HG02884 (cell line): ENCODE measurements at regions not wholly inside any gene's neighbourhood (a gene's known extent, or its start where the extent isn't known, plus 50 kb on each side); places are given as distances from the start of the nearest gene placed in this dataset.

Experiments used
- ATAC-seq: cut with Tn5 transposase; IDR thresholded peaks from one replicate; pipeline ENCODE4 v1.9.1; 2021; ENCODE audit warnings: mild to moderate bottlenecking, moderate library complexity; ENCODE audit not compliant: unreplicated experiment

DNA sequence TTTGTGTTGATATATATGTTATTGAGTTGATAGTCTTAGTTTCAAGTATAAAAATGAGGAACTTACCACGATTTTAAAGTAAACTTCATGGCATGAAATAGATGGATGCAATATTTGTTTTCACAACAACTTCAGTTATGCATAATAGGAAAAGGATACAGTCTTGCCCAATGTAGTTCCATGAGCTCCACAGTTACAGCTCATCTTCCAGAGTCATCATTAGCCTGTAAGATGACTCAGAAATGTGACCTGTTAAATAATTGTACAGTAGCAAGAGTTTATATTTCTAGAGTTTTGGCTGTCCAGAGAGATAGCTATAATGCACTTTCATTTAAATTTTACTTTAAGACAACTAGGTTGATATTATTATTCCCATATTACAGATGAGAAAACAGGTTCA lies 80.9 kb upstream of the ARHGAP28 start:
- no peak for ATAC-seq

DNA sequence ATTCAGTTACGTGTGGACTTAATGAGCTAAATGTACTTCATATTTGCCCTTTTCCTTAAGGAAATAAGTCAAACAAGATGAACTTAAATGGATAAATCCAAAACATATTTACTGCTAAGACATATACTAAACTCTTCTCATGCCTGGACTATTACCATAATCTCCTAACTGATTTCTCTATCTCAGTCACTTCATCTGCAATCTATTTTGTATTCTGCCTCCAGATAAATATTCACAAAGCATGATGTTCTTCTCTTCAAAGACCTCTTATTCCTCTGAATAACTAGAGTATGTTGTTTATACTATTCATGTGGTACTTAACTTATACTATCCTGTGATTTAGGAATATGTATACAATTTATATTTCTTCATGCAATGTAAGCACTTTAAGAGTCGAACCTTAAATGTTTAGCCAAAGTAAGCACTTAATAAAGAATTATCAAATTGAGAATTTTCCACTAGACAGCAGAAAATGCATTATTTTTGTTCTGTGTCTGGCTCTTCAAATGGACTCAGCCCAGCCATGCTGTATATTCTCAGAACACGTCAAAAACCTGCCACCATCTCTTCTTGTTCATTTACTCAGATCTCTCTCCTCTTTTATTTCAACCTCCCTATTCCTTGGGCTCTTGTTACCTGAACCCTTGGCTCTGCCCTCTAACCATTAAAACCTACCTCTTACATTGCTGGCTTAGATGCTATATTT lies 79.9 kb upstream of the ARHGAP28 start:
- ATAC-seq: no peak

DNA sequence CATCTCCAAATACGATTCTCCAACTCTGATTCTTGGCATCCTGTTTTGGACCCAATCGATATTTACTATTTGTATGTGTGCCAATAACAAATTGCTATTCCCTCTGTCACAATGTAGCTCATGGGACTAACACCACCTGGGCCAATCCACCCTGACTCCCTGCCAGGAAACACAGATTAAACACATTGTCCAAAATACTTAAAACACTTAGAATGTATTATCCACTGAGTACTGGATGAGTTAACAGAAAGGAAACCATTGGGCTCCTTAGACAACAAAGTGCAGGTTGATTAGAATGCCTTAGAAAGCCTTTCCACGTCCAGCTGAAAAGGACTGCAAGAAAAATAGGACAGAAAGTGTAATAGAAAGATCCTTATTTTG lies 79.4 kb upstream of the ARHGAP28 start:
- ATAC-seq: no peak

DNA sequence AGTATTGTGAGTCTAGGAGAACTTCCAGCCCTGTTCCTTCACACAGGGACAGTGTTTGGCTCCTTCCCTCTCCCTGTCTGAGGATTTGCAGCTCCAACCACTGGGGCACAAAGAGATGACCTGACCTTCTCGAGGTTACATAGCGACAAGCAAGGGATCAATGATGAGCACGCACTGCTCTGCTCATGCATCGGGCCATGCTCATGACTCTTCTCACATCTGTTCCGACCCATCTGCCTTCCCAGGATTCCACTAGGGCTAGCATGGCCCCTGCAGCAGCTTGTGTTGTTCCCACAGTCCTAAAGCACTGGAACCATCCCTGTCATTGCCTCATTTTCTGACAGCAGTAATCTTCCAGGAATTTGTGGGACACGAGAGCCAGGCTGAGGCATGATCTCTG lies 78.8 kb upstream of the ARHGAP28 start:
- ATAC-seq: no peak

DNA sequence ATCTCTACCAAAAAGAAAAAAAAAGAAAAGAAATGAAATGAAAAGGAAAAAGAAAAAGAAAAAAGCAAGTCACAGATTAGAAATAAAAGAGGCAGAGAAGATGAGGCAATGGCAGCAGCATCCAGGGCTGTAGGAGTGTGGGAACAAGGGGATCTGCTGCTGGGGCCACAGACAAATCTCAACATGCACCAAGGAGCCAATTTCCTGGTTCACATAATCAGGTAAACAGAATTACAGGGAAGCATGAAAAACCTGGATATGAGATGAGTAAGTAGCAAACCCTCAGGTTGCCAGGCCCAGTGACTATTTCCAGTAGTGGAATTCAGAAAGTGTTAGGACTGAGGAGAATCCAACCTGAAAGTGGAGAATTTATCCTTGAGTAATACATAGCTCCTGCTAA lies 77.4 kb upstream of the ARHGAP28 start:
- ATAC-seq: no peak

DNA sequence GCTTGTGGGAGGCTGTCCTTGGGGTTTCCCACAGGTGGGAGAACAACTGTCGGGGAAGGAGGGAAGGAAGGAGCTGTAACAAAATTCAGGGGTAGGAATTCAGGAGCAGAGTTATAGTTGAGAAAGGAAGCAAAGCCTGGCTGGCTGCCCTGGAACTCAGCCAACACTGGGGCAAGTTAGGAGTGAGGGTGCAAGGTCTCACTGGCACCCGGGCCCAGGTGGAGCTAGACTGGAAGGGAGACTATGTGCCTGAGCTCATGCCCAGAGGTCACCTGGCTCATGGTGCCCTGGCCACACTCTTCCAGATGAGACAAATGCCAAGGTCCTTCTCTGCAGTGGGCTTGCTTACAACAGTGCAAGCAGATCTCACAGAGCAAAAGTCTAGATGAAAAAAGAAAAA lies 75.6 kb upstream of the ARHGAP28 start:
- ATAC-seq: no peak

DNA sequence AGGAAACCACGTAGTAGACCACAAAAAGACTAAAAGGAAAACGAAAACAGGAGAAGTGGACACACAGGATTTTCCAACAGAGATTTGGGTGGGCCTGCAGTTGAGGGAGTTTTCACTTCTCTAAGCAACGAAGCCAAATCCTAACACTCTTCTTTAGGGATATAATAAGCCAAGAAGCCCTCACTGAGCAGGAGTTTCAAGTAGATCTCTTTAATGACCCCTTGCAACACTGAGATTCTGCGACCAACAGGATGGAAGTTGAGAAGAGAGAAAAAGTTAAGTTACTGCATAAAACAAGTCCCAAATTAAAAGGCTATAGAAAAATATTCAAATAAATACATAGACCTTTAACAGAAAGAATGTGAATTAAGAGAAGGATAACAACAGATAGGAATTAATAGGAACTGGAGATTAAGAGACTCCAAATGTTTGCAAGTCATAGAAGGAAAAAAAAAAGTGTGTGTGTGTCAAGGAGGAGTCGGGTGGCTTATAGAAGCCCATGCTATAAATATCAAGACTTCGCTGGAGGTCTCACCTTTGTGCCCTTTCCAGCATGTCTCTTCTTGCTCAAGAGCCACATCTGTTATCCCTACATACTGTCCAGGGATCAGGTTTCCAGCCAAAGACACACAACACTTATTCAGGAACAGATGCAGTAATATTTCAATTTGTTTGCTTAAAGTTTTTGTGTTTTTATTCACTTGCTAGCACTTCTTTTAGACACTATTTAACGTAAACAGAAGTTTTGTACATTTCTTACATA lies 69.4 kb upstream of the ARHGAP28 start:
- ATAC-seq: no peak

DNA sequence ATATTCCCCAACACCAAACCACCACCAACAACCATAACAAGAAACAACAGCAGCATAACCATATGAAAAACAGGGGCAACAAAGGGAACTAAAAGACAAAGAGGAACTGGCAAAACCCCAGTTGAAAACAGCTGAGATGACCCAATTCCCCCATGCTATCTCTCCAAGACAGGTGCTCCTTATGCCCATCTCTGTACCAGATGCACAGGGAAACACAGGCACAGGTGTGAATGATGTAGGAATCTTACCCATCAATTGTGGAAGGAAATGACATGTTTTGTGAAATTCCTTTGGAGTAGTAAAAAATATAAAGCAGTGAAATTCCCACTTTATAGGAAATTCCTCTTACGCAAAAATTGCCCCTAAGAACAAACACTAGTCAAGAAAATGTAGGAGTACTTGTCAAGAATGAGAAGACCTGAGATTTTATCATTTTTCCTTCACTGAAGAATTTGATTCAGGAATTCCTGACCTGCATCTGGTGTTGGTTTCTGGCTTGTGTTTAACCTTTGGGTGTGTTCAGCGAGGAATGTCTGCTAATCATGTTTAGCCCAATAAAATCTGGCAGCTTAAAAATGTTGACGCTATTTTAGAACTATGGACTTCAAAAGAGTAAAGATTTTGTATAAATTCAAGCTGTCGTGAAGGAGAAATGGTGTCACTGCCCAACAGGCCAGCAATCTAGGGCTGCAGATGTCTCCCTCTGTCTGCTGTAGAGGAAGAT lies 67.7 kb upstream of the ARHGAP28 start:
- ATAC-seq: no peak

DNA sequence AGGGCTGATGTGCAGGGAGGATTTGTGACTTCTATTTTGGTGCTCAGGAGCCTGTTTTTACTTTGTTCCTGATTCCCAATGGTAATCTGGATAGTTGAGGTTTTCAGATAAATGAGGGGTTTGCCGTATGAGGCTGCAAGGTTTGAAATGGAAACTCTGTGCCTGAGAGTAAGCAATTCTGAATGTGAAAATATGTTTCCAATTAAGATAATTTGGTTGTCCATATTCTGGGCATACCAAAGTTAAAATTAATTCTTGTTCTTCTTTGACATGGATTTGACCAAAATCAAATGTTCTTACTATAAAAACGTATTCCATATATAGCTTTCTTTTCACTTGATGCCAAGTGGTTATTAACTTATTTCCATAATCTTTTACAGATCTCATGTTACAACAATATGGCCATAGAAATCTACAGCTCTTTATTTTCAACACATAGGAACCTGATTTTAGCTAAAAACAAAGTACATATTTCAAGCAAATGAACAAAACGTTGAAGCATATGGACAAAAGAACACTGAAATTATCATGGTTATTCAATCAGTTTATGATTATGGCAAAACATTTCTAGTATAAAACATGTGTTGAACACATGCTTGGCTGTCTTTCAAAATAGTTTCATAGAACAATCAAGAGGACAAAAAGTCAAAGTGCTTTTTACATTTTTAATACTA lies 63.4 kb upstream of the ARHGAP28 start:
- ATAC-seq: no peak

DNA sequence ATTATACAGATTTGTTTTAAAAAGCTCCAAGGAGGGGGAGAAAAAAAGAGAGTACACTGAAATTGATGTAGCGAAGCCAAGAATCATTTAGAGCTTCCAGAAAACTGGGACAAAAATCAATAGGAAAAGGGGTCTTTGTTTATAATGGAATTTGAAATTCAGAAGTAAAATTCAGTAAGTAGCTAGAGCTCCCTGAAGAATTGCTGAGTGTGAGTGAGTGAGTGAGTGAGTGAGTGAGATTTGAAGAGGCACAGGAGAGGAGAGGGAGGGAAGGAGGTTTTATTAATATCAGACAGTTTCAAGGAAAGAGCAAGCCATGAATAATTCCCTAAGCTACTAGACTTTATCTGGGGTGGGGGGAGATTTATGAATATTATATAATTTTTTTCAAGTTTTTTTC lies 60.7 kb upstream of the ARHGAP28 start:
- ATAC-seq: no peak

DNA sequence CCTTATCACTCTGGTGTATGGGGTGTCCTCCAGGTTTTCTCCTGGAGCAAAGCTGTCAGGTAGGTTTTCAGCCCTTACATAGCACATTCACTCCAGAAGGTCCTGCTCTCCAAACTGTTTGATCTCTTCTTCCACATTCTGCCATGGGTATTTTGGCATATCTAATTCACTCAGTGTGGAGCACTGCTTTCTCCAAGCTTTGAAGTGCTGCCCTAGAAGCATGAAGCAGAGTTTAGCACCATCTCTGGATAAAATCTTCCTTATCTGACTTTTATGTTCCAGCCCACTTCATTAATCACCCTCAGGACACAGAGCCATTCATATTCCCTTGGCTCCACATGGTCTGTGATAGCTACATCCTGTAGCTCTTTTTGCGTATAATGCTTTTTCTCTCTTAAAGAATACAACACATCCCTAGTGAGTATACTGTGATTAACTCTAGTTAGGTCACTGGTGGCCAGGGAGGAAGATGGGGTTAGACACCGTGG lies 56.7 kb upstream of the ARHGAP28 start:
- ATAC-seq: no peak

DNA sequence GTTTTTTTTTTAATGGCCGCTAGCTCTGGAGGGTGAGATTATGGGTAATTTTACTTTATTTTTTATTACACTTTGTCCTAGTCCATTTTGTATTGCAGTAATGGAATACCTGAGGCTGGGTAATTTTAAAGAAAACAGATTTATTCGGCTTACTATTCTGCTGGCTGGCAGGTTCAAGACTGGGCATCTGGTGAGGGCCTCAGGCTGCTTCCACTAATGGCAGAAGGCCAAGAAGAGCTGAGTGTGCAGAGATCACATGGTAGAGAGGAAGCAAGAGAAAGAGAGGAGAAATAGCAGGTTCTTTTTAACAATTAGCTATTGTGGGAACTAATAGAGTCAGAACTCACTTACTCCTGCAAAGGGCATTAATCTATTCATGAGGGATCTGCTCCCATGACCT lies 52.4 kb upstream of the ARHGAP28 start:
- ATAC-seq: no peak

DNA sequence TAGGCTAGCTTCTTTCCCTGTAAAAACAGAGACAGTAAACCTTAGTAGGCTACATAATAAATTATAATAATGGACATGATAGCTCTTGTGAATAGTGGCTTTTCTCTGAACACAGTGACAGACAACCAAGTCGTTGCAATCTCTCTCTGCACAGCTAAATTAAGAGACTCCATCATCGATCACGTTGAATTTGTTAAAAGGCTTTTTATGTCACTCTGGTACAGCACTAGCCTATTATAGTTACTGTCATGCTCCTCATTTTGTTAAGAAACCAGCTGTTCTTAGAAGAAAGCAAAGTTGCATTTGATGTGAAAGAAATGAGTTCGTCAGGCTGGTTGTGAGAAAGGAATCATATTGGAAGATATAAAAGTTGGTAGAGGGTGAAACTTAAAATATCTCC lies 50.3 kb upstream of the ARHGAP28 start:
- no peak for ATAC-seq
